ENCODE measurements at regions not wholly inside any gene's neighbourhood (a gene's known extent, or its start where the extent isn't known, plus 50 kb on each side); places are given as distances from the start of the nearest gene placed in this dataset.

DNA sequence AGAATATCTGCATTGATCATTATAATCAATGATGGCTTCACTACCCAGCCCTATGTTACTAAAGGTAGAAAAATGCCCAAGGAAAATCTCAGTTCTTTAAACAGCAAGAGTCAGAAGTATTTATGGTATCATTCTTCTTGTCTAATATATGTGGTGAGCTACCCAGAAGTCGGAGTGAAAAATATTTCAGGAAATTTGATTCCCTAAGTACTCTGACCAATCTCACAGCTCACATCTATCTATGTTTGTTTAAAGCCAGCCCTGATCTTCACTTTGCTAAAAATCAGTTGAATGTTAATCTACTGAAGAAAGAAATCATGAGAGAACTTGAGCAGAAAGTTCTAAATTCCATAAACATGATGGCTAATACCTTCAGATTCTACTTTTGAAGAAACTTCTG lies 522.9 kb upstream of the SLIT2 start:
- intact Hi-C loops (cut with DNase I; ENCODE audit: low total_unique reads) (no loop called here), in situ Hi-C loops (cut with MboI; ENCODE audit: low pct_ligation_motif_present in 1 of 4, low pct_unique_long_range_greater_than_20kb in 1 of 4, low sequenced_read_pairs in 3 of 4) (no loop called here)
- no peaks in the 10 kb centered on the region for H3K4me1 ChIP-seq
- H3K27me3 ChIP-seq: no peaks in the 10 kb centered on the region
- H3K36me3 ChIP-seq: no peaks in the 10 kb centered on the region
- 35 to 42% methylated on average over 1 of the region's 1 CpG for WGBS, 2 donors (ENCODE audit: low coverage in 1 of 2)
- no peak for TF ChIP-seq POLR2AphosphoS5 (IDR thresholded peaks at IDR 0.05)
- TF ChIP-seq, protein P1, sequence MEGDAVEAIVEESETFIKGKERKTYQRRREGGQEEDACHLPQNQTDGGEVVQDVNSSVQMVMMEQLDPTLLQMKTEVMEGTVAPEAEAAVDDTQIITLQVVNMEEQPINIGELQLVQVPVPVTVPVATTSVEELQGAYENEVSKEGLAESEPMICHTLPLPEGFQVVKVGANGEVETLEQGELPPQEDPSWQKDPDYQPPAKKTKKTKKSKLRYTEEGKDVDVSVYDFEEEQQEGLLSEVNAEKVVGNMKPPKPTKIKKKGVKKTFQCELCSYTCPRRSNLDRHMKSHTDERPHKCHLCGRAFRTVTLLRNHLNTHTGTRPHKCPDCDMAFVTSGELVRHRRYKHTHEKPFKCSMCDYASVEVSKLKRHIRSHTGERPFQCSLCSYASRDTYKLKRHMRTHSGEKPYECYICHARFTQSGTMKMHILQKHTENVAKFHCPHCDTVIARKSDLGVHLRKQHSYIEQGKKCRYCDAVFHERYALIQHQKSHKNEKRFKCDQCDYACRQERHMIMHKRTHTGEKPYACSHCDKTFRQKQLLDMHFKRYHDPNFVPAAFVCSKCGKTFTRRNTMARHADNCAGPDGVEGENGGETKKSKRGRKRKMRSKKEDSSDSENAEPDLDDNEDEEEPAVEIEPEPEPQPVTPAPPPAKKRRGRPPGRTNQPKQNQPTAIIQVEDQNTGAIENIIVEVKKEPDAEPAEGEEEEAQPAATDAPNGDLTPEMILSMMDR (IDR thresholded peaks at IDR 0.05): no peak
- TF ChIP-seq POLR2A (IDR thresholded peaks at IDR 0.05): no peak
- TF ChIP-seq EP300 (IDR thresholded peaks at IDR 0.05; ENCODE audit: low read depth): no peak
- H3K9me3 ChIP-seq: peaks cover 0 to 5% of the 10 kb centered on the region in 2 donors
- H3K4me3 ChIP-seq: no peak overlapping the region
- no peak for DNase-seq
- no peak overlapping the region for H3K27ac ChIP-seq

DNA sequence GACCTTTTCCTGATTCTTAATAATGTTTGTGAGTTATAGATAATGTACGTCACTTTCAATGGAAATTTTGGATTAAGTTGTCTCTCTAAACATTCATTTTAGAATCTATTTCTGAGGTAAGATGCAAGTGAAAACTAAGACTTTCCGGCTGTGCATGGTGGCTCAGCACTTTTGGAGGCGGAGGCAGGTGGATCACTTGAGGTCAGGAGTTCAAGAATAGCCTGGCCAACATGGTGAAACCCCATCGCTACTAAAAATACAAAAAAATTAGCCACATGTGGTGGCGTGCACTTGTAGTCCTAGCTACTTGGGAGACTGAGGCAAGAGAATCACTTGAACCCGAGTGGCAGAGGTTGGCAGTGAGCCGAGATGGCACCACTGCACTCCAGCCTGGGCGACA lies 524.6 kb upstream of the SLIT2 start:
- intact Hi-C loops (cut with DNase I; ENCODE audit: low total_unique reads) (no loop called here), in situ Hi-C loops (cut with MboI; ENCODE audit: low pct_ligation_motif_present in 1 of 4, low pct_unique_long_range_greater_than_20kb in 1 of 4, low sequenced_read_pairs in 3 of 4) (no loop called here)
- Histone ChIP-seq H3K36me3 (no peaks in the 10 kb centered on the region), H3K27ac (no peak overlapping the region), H3K4me3 (no peak overlapping the region), H3K9me3 (peaks cover 0 to 5% of the 10 kb centered on the region in 2 donors), H3K4me1 (no peaks in the 10 kb centered on the region), H3K27me3 (no peaks in the 10 kb centered on the region)
- TF ChIP-seq, protein P1 (IDR thresholded peaks at IDR 0.05): no peak
- no peak for TF ChIP-seq POLR2A (IDR thresholded peaks at IDR 0.05)
- TF ChIP-seq EP300 (IDR thresholded peaks at IDR 0.05; ENCODE audit: low read depth): no peak
- TF ChIP-seq POLR2AphosphoS5 (IDR thresholded peaks at IDR 0.05): no peak
- no peak for DNase-seq
- WGBS, 2 donors (ENCODE audit: low coverage in 1 of 2): 79 to 88% methylated on average over 4 to 8 of the region's 8 CpGs

DNA sequence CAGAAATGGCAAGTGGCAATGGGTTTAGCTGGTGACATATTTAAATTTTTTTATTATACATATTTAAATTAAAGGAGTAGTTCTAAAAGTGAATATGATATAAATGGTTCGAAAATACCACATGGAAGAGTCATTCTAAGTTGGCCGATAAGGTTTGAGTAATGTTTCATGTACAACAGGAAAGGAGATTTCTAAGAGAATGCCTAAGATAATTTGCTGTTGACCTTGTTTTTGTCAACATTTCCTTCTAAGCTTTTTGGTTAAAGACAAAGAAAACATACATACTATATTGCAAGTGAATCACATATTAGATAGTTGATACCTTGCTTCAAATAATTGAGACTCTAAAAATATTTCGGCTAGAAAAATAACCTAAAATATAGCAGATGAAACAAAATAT lies 526.6 kb upstream of the SLIT2 start:
- Histone ChIP-seq H3K36me3 (no peaks in the 10 kb centered on the region), H3K4me3 (no peak overlapping the region), H3K9me3 (no peaks in the 10 kb centered on the region), H3K4me1 (no peaks in the 10 kb centered on the region), H3K27me3 (no peaks in the 10 kb centered on the region), H3K27ac (no peak overlapping the region)
- in situ Hi-C loops (cut with MboI; ENCODE audit: low pct_ligation_motif_present in 1 of 4, low pct_unique_long_range_greater_than_20kb in 1 of 4, low sequenced_read_pairs in 3 of 4): no loop called here
- 76 to 88% methylated on average over 3 of the region's 3 CpGs for WGBS, 2 donors (ENCODE audit: low coverage in 1 of 2)
- intact Hi-C loops (cut with DNase I; ENCODE audit: low total_unique reads): no loop called here
- no peak for TF ChIP-seq POLR2AphosphoS5 (IDR thresholded peaks at IDR 0.05)
- no peak for TF ChIP-seq EP300 (IDR thresholded peaks at IDR 0.05; ENCODE audit: low read depth)
- TF ChIP-seq, protein P1 (IDR thresholded peaks at IDR 0.05): no peak
- TF ChIP-seq POLR2A (IDR thresholded peaks at IDR 0.05): no peak
- DNase-seq: no peak

DNA sequence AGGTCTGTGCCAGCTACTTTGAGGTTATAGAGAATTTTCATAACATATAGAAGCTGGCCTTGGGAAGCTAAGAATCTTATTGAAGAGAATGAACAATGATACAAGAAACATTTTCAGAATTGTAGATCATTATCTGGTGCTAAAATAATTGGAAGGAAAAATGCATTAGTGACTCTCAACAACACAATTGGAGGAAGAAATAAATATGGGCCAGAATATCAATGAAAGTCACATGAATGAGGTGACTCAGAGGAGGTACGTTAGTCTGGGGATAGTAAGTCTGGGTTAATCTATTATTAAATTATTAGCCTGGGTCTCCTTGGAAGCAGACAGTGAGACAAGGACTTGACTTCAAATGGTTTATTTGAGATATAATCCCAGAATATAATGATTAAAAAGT lies 529.3 kb upstream of the SLIT2 start:
- intact Hi-C loops (cut with DNase I; ENCODE audit: low total_unique reads) (no loop called here), in situ Hi-C loops (cut with MboI; ENCODE audit: low pct_ligation_motif_present in 1 of 4, low pct_unique_long_range_greater_than_20kb in 1 of 4, low sequenced_read_pairs in 3 of 4) (no loop called here)
- no peak overlapping the region for H3K27ac ChIP-seq
- no peaks in the 10 kb centered on the region for H3K27me3 ChIP-seq
- TF ChIP-seq POLR2A (IDR thresholded peaks at IDR 0.05) (no peak), POLR2AphosphoS5 (IDR thresholded peaks at IDR 0.05) (no peak), EP300 (IDR thresholded peaks at IDR 0.05; ENCODE audit: low read depth) (no peak)
- TF ChIP-seq, protein P1 (IDR thresholded peaks at IDR 0.05): no peak
- no peak for DNase-seq
- H3K4me1 ChIP-seq: no peaks in the 10 kb centered on the region
- no peaks in the 10 kb centered on the region for H3K36me3 ChIP-seq
- WGBS, 2 donors (ENCODE audit: low coverage in 1 of 2): 38 to 43% methylated on average over 1 of the region's 1 CpG
- no peaks in the 10 kb centered on the region for H3K9me3 ChIP-seq
- H3K4me3 ChIP-seq: no peak overlapping the region

Measured in transverse colon (tissue), 4 donors.